Astrocyte (in vitro differentiated cells and primary cell): ENCODE measurements at regions not wholly inside any gene's neighbourhood (a gene's known extent, or its start where the extent isn't known, plus 50 kb on each side); places are given as distances from the start of the nearest gene placed in this dataset.

Experiments used
- DNase-seq: peaks from one replicate; pipeline ENCODE4 v3.0.0-alpha.2; 2010; ENCODE audit warnings: low read depth
- FAIRE-seq: peaks from 2 replicates; lab custom pipeline; 2011; peaks lifted over from hg19 to GRCh38; lab: Jason Lieb, UNC
- H2AFZ ChIP-seq: 2 replicates; pipeline ENCODE4 v1.6.0; 2012; ENCODE audit warnings: low read depth, low read length, inconsistent platforms
- H3K27ac ChIP-seq: 2 replicates; pipeline ENCODE4 v1.5.1; 2011; ENCODE audit warnings: low read depth, low read length, inconsistent platforms
- H3K27me3 ChIP-seq: 2 replicates; pipeline ENCODE4 v1.6.0; 2011; ENCODE audit warnings: low read length, inconsistent platforms; ENCODE audit not compliant: insufficient read depth
- H3K36me3 ChIP-seq: 2 replicates; pipeline ENCODE4 v1.5.1; 2011; ENCODE audit warnings: low read length, inconsistent platforms; ENCODE audit not compliant: insufficient read depth
- H3K4me1 ChIP-seq: 2 replicates; pipeline ENCODE4 v1.5.1; 2011; ENCODE audit warnings: low read length, inconsistent platforms; ENCODE audit not compliant: insufficient read depth
- H3K4me2 ChIP-seq: 2 replicates; pipeline ENCODE4 v1.6.0; 2012; ENCODE audit warnings: low read length, inconsistent platforms
- H3K4me3 ChIP-seq: 2 replicates; pipeline ENCODE4 v1.5.1; 2011; ENCODE audit warnings: low read depth, mild to moderate bottlenecking, low read length, inconsistent platforms; ENCODE audit not compliant: insufficient read depth
- H3K79me2 ChIP-seq: 2 replicates; pipeline ENCODE4 v1.6.0; 2012; ENCODE audit warnings: mild to moderate bottlenecking, low read length, inconsistent platforms; ENCODE audit not compliant: insufficient read depth
- H3K9ac ChIP-seq: 2 replicates; pipeline ENCODE4 v1.6.0; 2012; ENCODE audit warnings: mild to moderate bottlenecking, low read length, inconsistent platforms
- H3K9me3 ChIP-seq: 2 replicates; pipeline ENCODE4 v1.5.1; 2012; ENCODE audit warnings: low read depth, mild to moderate bottlenecking, low read length, inconsistent platforms; ENCODE audit not compliant: insufficient read depth
- H4K20me1 ChIP-seq: 2 replicates; pipeline ENCODE4 v1.6.0; 2012; ENCODE audit warnings: low read length, inconsistent platforms; ENCODE audit not compliant: insufficient read depth
- H3K27ac Mint-ChIP-seq: one replicate; pipeline ENCODE4 v1.8.0; 2021; ENCODE audit warnings: mild to moderate bottlenecking, mixed read lengths; ENCODE audit not compliant: unreplicated experiment
- H3K27me3 Mint-ChIP-seq: one replicate; pipeline ENCODE4 v1.8.0; 2021; ENCODE audit warnings: low read depth, mixed read lengths; ENCODE audit not compliant: unreplicated experiment
- H3K36me3 Mint-ChIP-seq: one replicate; pipeline ENCODE4 v1.8.0; 2021; ENCODE audit warnings: low read depth, mixed read lengths; ENCODE audit not compliant: unreplicated experiment
- H3K4me1 Mint-ChIP-seq: one replicate; pipeline ENCODE4 v1.8.0; 2021; ENCODE audit warnings: low read depth, mixed read lengths; ENCODE audit not compliant: unreplicated experiment
- H3K4me3 Mint-ChIP-seq: one replicate; pipeline ENCODE4 v1.8.0; 2021; ENCODE audit warnings: mild to moderate bottlenecking, moderate library complexity, mixed read lengths; ENCODE audit not compliant: unreplicated experiment
- H3K9me3 Mint-ChIP-seq: one replicate; pipeline ENCODE4 v1.8.0; 2021; ENCODE audit warnings: mild to moderate bottlenecking, mixed read lengths; ENCODE audit not compliant: unreplicated experiment
- CTCF ChIP-seq: IDR thresholded peaks from 2 replicates; pipeline ENCODE4 v1.5.1; 2011; ENCODE audit warnings: low read depth, mild to moderate bottlenecking, inconsistent platforms, low read length, moderate library complexity; ENCODE audit not compliant: insufficient read depth
- EZH2 ChIP-seq: IDR thresholded peaks from 2 replicates; pipeline ENCODE4 v1.6.1; 2012; ENCODE audit warnings: mild to moderate bottlenecking, low read length, inconsistent platforms; ENCODE audit not compliant: insufficient read depth

GRCh38 chr4:14816623-14817261 lies 185.5 kb upstream of the CPEB2 start:
- H3K27me3 Mint-ChIP-seq, result peaks cover 6% of the 10 kb centered on the region

GRCh38 chr4:14824189-14824588 lies 178.1 kb upstream of the CPEB2 start:
- peaks cover 6% of the 10 kb centered on the region for H3K36me3 Mint-ChIP-seq
- Histone ChIP-seq H3K4me3 (no peak overlapping the region), H3K36me3 (no peaks in the 10 kb centered on the region), H3K9ac (no peak overlapping the region), H3K27ac (no peak overlapping the region), H2AFZ (no peak overlapping the region), H3K9me3 (no peaks in the 10 kb centered on the region), H3K4me2 (no peak overlapping the region), H3K27me3 (peaks cover 2% of the 10 kb centered on the region), H3K4me1 (no peaks in the 10 kb centered on the region), H3K79me2 (no peaks in the 10 kb centered on the region), H4K20me1 (no peaks in the 10 kb centered on the region)
- peaks cover 2% of the 10 kb centered on the region for H3K9me3 Mint-ChIP-seq
- FAIRE-seq, result no peak
- H3K27ac Mint-ChIP-seq, result no peak overlapping the region
- peaks cover 35% of the 10 kb centered on the region for H3K27me3 Mint-ChIP-seq
- H3K4me1 Mint-ChIP-seq, result no peaks in the 10 kb centered on the region
- DNase-seq, result no peak
- no peak overlapping the region for H3K4me3 Mint-ChIP-seq
- no peak for TF ChIP-seq EZH2
- no peak for TF ChIP-seq CTCF

More at GRCh38 chr4:14816623-14817261, 185.5 kb upstream of the CPEB2 start:
- no peak overlapping the region for H3K4me3 Mint-ChIP-seq
- Histone ChIP-seq H4K20me1 (no peaks in the 10 kb centered on the region), H3K36me3 (no peaks in the 10 kb centered on the region), H3K4me2 (no peak overlapping the region), H3K27ac (no peak overlapping the region), H3K9ac (no peak overlapping the region), H3K27me3 (no peaks in the 10 kb centered on the region), H3K4me1 (no peaks in the 10 kb centered on the region), H3K79me2 (no peaks in the 10 kb centered on the region), H3K9me3 (no peaks in the 10 kb centered on the region), H2AFZ (no peak overlapping the region), H3K4me3 (no peak overlapping the region)
- no peak for FAIRE-seq
- H3K9me3 Mint-ChIP-seq, result no peaks in the 10 kb centered on the region
- peaks cover 3% of the 10 kb centered on the region for H3K36me3 Mint-ChIP-seq
- H3K27ac Mint-ChIP-seq, result no peak overlapping the region
- DNase-seq, result no peak
- TF ChIP-seq EZH2, result no peak
- H3K4me1 Mint-ChIP-seq, result no peaks in the 10 kb centered on the region

GRCh38 chr4:14827111-14827510 lies 175.2 kb upstream of the CPEB2 start:
- H3K27ac Mint-ChIP-seq, result no peak overlapping the region
- H3K9me3 ChIP-seq, result no peaks in the 10 kb centered on the region
- DNase-seq (no peak), FAIRE-seq (no peak)
- peaks cover 44% of the 10 kb centered on the region for H3K27me3 Mint-ChIP-seq
- H2AFZ ChIP-seq, result no peak overlapping the region
- no peak overlapping the region for H3K4me2 ChIP-seq
- no peak overlapping the region for H3K27ac ChIP-seq
- no peaks in the 10 kb centered on the region for H3K79me2 ChIP-seq
- no peaks in the 10 kb centered on the region for H4K20me1 ChIP-seq
- peaks cover 4% of the 10 kb centered on the region for H3K9me3 Mint-ChIP-seq
- H3K4me1 ChIP-seq, result no peaks in the 10 kb centered on the region
- H3K36me3 Mint-ChIP-seq, result peaks cover 3% of the 10 kb centered on the region
- peaks cover 2% of the 10 kb centered on the region for H3K27me3 ChIP-seq
- H3K4me1 Mint-ChIP-seq, result no peaks in the 10 kb centered on the region
- H3K4me3 ChIP-seq, result no peak overlapping the region
- no peaks in the 10 kb centered on the region for H3K36me3 ChIP-seq
- no peak overlapping the region for H3K4me3 Mint-ChIP-seq
- H3K9ac ChIP-seq, result no peak overlapping the region
- TF ChIP-seq EZH2 (no peak), CTCF (no peak)
